ENCODE measurements at regions not wholly inside any gene's neighbourhood (a gene's known extent, or its start where the extent isn't known, plus 50 kb on each side); places are given as distances from the start of the nearest gene placed in this dataset.

DNA sequence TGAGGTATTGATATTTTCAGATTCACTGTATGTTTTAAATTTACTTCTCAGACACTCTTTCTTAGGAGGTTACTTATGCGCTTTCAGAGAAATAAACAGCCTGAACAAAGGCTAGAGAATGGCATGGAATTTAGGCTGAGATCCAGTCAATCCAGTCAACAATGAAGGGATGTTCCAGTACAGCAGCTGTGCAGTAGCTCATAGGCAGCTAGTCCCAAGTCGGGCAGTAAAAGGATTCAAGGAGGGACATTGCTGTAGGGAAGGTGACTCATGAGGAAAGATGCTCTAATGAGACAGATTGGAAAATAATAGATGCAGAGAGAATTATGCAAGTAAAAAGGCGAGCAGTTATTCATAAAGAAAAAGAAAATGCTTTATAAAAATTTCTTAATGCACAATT lies 397.9 kb upstream of the RGPD4 start:
- no peak for TF ChIP-seq Cebpa-rat (IDR thresholded peaks at IDR 0.05)
- Histone ChIP-seq H3K4me2 (no peak overlapping the region), H3K27me3 (no peaks in the 10 kb centered on the region), H3K9ac (no peak overlapping the region), H4K20me1 (no peaks in the 10 kb centered on the region), H3K9me3 (replicated peaks in 1 of 11) (peaks cover 0 to 7% (median 0%) of the 10 kb centered on the region in 11 experiments; a peak in 1 of 22 replicates), H3K4me3 (no peak overlapping the region), H3K36me3 (no peaks in the 10 kb centered on the region), H3K27ac (no peak overlapping the region), H3K4me1 (no peaks in the 10 kb centered on the region)

DNA sequence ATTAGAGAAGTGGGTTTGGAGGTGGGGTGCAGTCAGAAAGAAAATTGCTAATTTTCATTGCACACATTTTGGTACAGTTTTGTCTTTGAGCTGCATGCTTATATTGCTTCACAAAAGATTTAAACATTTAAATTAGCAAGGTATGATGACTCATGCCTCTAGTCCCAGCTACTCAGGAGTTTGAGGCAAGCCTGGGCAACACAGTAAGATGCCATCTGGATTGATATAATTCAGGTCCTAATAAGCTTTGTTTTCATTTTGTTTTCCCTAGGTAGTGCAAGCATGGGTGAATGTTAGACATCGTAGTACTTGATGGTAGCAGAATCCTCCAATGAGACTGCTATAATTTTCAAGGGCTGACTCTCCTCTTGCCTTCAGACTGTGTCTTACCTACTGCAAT lies 396.7 kb upstream of the RGPD4 start:
- no peak for TF ChIP-seq Cebpa-rat (IDR thresholded peaks at IDR 0.05)
- Histone ChIP-seq H4K20me1 (no peaks in the 10 kb centered on the region), H3K27me3 (no peaks in the 10 kb centered on the region), H3K9me3 (replicated peaks in 1 of 11) (peaks cover 0 to 7% (median 0%) of the 10 kb centered on the region in 11 experiments; a peak in 1 of 22 replicates), H3K4me1 (no peaks in the 10 kb centered on the region), H3K27ac (no peak overlapping the region), H3K4me2 (no peak overlapping the region), H3K4me3 (no peak overlapping the region), H3K36me3 (no peaks in the 10 kb centered on the region), H3K9ac (no peak overlapping the region)

DNA sequence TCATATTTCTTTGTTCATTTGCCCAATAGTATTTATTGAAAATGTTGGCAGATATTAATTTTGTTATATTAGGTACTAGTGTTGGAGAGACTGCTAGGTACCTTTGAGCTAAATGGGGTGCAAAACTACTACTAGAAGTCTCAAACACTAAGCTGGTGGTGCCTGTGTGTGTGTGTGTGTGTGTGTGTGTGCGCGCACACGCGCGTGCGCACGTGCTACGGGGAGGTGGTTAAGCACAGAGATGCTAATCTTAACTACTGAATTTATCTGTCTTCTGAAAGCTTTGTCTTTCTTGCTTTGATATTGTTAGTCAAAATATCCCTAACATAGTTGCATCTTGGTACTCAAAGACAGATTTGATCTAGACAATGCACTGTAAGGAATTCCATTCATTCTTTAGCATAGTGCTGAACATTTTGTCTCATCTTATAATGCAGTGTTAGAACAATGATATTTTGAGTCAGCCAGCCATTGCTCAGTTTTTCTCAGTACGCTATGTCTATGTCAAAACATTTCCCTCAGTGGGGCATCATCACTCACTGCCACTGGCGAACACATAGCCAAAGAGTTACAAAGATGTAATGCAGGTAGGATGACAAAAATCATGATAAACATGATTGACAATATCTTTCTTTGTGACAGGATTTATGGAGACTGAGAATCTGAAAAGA lies 396.0 kb upstream of the RGPD4 start:
- no peak overlapping the region for H3K4me2 ChIP-seq
- TF ChIP-seq Cebpa-rat (IDR thresholded peaks at IDR 0.05): no peak

GRCh38 chr2:107436281-107436680 lies 390.4 kb upstream of the RGPD4 start:
- Histone ChIP-seq H3K27ac (no peak overlapping the region), H4K20me1 (no peaks in the 10 kb centered on the region), H3K4me2 (no peak overlapping the region), H3K27me3 (no peaks in the 10 kb centered on the region), H3K36me3 (no peaks in the 10 kb centered on the region), H3K9me3 (replicated peaks in 1 of 11) (no peaks in the 10 kb centered on the region), H3K4me3 (no peak overlapping the region), H3K4me1 (no peaks in the 10 kb centered on the region), H3K9ac (no peak overlapping the region)
- no peak for TF ChIP-seq Cebpa-rat (IDR thresholded peaks at IDR 0.05)

More for the DNA sequence above, 396.0 kb upstream of the RGPD4 start:
- no peaks in the 10 kb centered on the region for H3K27me3 ChIP-seq
- H3K36me3 ChIP-seq: no peaks in the 10 kb centered on the region
- H3K4me3 ChIP-seq: no peak overlapping the region
- no peak overlapping the region for H3K27ac ChIP-seq
- H3K9me3 ChIP-seq (replicated peaks in 1 of 11): peaks cover 0 to 7% (median 0%) of the 10 kb centered on the region in 11 experiments; a peak in 1 of 22 replicates
- no peaks in the 10 kb centered on the region for H3K4me1 ChIP-seq
- no peak overlapping the region for H3K9ac ChIP-seq
- H4K20me1 ChIP-seq: no peaks in the 10 kb centered on the region

- no peak overlapping the region for H3K4me3 ChIP-seq
- no peak overlapping the region for H3K4me2 ChIP-seq
- H3K9ac ChIP-seq: no peak overlapping the region
- H3K36me3 ChIP-seq: no peaks in the 10 kb centered on the region
- no peak for TF ChIP-seq Cebpa-rat (IDR thresholded peaks at IDR 0.05)
- no peaks in the 10 kb centered on the region for H3K9me3 ChIP-seq (replicated peaks in 1 of 11)
- no peaks in the 10 kb centered on the region for H3K27me3 ChIP-seq
- H3K27ac ChIP-seq: no peak overlapping the region
- no peaks in the 10 kb centered on the region for H3K4me1 ChIP-seq
- H4K20me1 ChIP-seq: no peaks in the 10 kb centered on the region
Measured at GRCh38 chr2:107437265-107437664, 389.4 kb upstream of the RGPD4 start.

- Histone ChIP-seq H3K36me3 (no peaks in the 10 kb centered on the region), H4K20me1 (no peaks in the 10 kb centered on the region), H3K9me3 (replicated peaks in 1 of 11) (no peaks in the 10 kb centered on the region), H3K4me3 (no peak overlapping the region), H3K27me3 (no peaks in the 10 kb centered on the region), H3K27ac (no peak overlapping the region), H3K4me2 (no peak overlapping the region), H3K9ac (no peak overlapping the region), H3K4me1 (no peaks in the 10 kb centered on the region)
- no peak for TF ChIP-seq Cebpa-rat (IDR thresholded peaks at IDR 0.05)
Measured at GRCh38 chr2:107437807-107438206, 388.9 kb upstream of the RGPD4 start.

- no peak for TF ChIP-seq Cebpa-rat (IDR thresholded peaks at IDR 0.05)
- no peak overlapping the region for H3K27ac ChIP-seq
- no peaks in the 10 kb centered on the region for H3K27me3 ChIP-seq
- peaks cover 0 to 5% (median 0%) of the 10 kb centered on the region in 10 experiments; a peak in 1 of 20 replicates for H3K4me1 ChIP-seq
- H3K9me3 ChIP-seq (replicated peaks in 1 of 11): peaks cover 0 to 15% (median 0%) of the 10 kb centered on the region in 11 experiments; a peak in 6 of 22 replicates
- no peak overlapping the region for H3K4me3 ChIP-seq
- H4K20me1 ChIP-seq: no peaks in the 10 kb centered on the region; a peak in 1 of 22 replicates
- H3K9ac ChIP-seq: no peak overlapping the region
- H3K36me3 ChIP-seq: no peaks in the 10 kb centered on the region
- no peak overlapping the region for H3K4me2 ChIP-seq
Measured at GRCh38 chr2:107448160-107448559, 378.5 kb upstream of the RGPD4 start.

DNA sequence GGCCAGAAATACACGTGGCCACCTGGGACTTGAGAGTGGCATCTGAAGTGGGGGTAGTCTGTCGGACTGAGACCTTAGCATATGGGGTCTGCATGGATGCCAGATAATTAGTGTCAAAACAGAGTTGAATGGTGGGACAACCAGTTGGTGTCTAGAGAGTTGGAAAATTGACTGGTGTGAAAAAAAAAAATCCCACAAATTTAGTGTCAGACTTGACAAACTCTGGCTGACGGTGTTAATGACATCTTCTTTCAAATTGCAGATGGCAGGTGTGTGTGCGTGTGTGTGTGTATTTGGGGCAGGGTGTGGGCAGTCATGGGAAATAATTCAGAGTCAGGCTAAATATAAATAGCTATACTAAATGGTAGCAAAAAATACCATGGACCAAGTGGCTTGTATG lies 365.4 kb upstream of the RGPD4 start:
- H4K20me1 ChIP-seq: no peaks in the 10 kb centered on the region
- H3K4me3 ChIP-seq: no peak overlapping the region
- H3K27ac ChIP-seq: no peak overlapping the region
- no peak for TF ChIP-seq Cebpa-rat (IDR thresholded peaks at IDR 0.05)
- no peaks in the 10 kb centered on the region for H3K4me1 ChIP-seq
- no peaks in the 10 kb centered on the region for H3K27me3 ChIP-seq
- H3K36me3 ChIP-seq: no peaks in the 10 kb centered on the region
- no peak overlapping the region for H3K9ac ChIP-seq
- H3K4me2 ChIP-seq: no peak overlapping the region
- H3K9me3 ChIP-seq (replicated peaks in 1 of 11): no peaks in the 10 kb centered on the region

DNA sequence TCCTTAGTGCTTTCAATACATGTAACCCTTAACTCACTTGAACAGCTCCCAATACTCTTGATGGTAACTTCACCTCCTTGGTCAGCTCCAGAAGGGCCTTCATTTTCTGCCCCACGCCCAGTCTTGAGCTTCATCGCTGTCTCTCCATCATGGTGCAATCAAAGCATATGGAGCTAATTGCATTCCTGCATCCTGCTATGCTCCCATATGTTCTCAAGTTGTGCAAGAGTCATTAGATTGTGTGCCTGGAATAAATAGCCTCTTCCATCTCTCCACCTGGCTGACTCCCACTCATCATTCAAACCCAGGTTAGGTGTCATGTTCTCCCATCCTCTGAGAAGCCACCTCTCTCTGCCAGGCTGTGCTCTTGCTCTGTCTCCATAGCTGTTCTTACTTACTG lies 364.5 kb upstream of the RGPD4 start:
- Histone ChIP-seq H3K27ac (no peak overlapping the region), H3K27me3 (no peaks in the 10 kb centered on the region), H3K9ac (no peak overlapping the region), H3K9me3 (replicated peaks in 1 of 11) (no peaks in the 10 kb centered on the region), H3K4me3 (no peak overlapping the region), H3K4me2 (no peak overlapping the region), H4K20me1 (no peaks in the 10 kb centered on the region), H3K36me3 (no peaks in the 10 kb centered on the region), H3K4me1 (no peaks in the 10 kb centered on the region)
- no peak for TF ChIP-seq Cebpa-rat (IDR thresholded peaks at IDR 0.05)

DNA sequence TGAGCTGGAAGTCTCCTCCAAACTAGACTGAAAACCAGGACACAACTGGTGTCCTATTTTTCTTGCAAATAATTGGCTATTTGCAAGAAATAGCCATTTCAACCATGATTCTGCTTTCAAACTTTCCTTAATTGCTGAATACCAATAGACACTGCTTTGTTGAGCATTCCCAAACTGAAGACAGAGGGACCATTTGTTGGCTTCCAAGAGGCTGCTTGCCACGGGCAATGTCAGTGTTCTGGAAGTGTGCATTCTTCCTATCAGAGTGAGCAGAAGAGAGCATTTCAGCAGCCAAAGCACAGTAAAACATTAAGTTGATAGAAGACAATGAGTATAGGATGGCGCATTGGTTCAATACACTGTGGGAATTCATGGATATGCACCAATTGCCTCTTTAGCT lies 360.5 kb upstream of the RGPD4 start:
- peaks cover 7 to 22% (median 13%) of the 10 kb centered on the region in 11 experiments; a peak in 19 of 22 replicates for H3K9me3 ChIP-seq (replicated peaks in 1 of 11)
- H3K9ac ChIP-seq: no peak overlapping the region
- no peak overlapping the region for H3K27ac ChIP-seq
- no peak overlapping the region for H3K4me3 ChIP-seq
- no peak overlapping the region for H3K4me2 ChIP-seq
- no peak for TF ChIP-seq Cebpa-rat (IDR thresholded peaks at IDR 0.05)
- H3K36me3 ChIP-seq: no peaks in the 10 kb centered on the region
- no peaks in the 10 kb centered on the region for H3K4me1 ChIP-seq
- no peaks in the 10 kb centered on the region for H4K20me1 ChIP-seq
- H3K27me3 ChIP-seq: no peaks in the 10 kb centered on the region

Measured in BLaER1 treated with 17β-estradiol and CSF1 and Interleukin-3, amounts not matched to agents 10 nM and 100 nM (cell line).